Right lobe of liver (tissue), 6 donors: ENCODE measurements at regions not wholly inside any gene's neighbourhood (a gene's known extent, or its start where the extent isn't known, plus 50 kb on each side); places are given as distances from the start of the nearest gene placed in this dataset.

Source experiments
- ATAC-seq, 4 donors: fragments of 200-7000 bp; cut with Tn5 transposase; one replicate each; pipeline ENCODE4 v1.9.1; 2020; ENCODE audit warnings: mild to moderate bottlenecking in 4 of 4, moderate library complexity in 4 of 4
- DNase-seq, 3 donors: peaks; one replicate each; pipeline ENCODE4 v3.0.0-alpha.2; 2020
- H3K27ac ChIP-seq, 3 donors: fragments of 200-600 bp; one replicate each; pipeline ENCODE4 v1.8.0; 2022
- H3K27me3 ChIP-seq, 2 donors: fragments of 200-600 bp; one replicate each; pipeline ENCODE4 v1.8.0; 2022
- H3K36me3 ChIP-seq, 4 donors: fragments of 200-600 bp; sonication (generic) in 1 of 4; one replicate each; pipeline versions ENCODE4 v1.5.1 to v1.8.0; 2017 to 2022; ENCODE audit warnings: control low read depth in 1 of 4
- H3K4me1 ChIP-seq, 4 donors: fragments of 200-600 bp; sonication (generic) in 1 of 4; one replicate each; pipeline versions ENCODE4 v1.5.1 to v1.8.0; 2017 to 2022; ENCODE audit warnings: control low read depth in 1 of 4
- H3K4me3 ChIP-seq, 3 donors: fragments of 200-600 bp; one replicate each; pipeline ENCODE4 v1.8.0; 2022
- H3K9me3 ChIP-seq, 4 donors: fragments of 200-600 bp; sonication (generic) in 1 of 4; one replicate each; pipeline versions ENCODE4 v1.5.1 to v1.8.0; 2017 to 2022; ENCODE audit warnings: control low read depth in 1 of 4
- POLR2A ChIP-seq: fragments of 450-650 bp; IDR thresholded peaks from one replicate; pipeline ENCODE4 v1.6.1; 2017; ENCODE audit warnings: antibody characterized with exemption, mild to moderate bottlenecking
- WGBS: methylation state at CpG from one replicate; pipeline ENCODE4 v1.1.6; 2018; ENCODE audit warnings: low coverage, low lambda C conversion rate; ENCODE audit not compliant: insufficient coverage; ENCODE audit errors: missing lambda C conversion rate; 5-methylcytosine and 5-hydroxymethylcytosine counted together
- intact Hi-C, 2 donors: fragments of 100-400 bp; cut with DNase I; formaldehyde crosslinking; loops; one replicate each; pipeline versions ENCODE4 v1.11.2 to v1.14.1; 2022
- TF ChIP-seq, protein P1 (sequence below), 4 donors: fragments of 200-600 bp in 3 of 4; fragments of 450-650 bp in 1 of 4; IDR thresholded peaks; one replicate each; pipeline versions ENCODE4 v1.5.1 to v1.8.0; 2016 to 2022; ENCODE audit warnings: antibody characterized with exemption in 4 of 4, mild to moderate bottlenecking in 2 of 4
- donor health status: DM: no; HTN: yes; CAD: no.
- donor health status: DM: no; HTN: no; CAD: no.
- donor health status: DM: no; HTN: no; CAD: no.
- donor health status: DM: no; HTN: yes; CAD: no.
- donor health status: DM: no; HTN: yes; CAD: no.

DNA sequence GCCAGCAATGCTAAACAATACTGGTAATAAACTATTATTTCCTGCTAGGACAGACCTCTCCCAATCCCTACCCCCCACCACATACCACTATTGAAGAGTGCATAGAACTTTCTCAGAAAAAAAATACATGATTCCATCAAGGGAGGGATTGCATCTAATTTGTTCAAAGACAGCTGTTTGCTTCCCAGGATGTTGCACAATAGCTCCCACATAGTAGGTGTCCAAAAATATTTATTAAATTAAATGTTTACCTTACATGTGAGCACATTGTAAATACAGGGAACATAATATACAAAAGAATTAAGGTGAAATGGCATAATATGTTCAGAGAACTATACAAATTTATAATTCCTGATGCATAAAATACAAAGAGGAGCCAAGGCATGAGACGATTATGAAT lies 1111.8 kb upstream of the LCORL start:
- ATAC-seq: no peak
- TF ChIP-seq POLR2A: no peak
- TF ChIP-seq, protein P1, sequence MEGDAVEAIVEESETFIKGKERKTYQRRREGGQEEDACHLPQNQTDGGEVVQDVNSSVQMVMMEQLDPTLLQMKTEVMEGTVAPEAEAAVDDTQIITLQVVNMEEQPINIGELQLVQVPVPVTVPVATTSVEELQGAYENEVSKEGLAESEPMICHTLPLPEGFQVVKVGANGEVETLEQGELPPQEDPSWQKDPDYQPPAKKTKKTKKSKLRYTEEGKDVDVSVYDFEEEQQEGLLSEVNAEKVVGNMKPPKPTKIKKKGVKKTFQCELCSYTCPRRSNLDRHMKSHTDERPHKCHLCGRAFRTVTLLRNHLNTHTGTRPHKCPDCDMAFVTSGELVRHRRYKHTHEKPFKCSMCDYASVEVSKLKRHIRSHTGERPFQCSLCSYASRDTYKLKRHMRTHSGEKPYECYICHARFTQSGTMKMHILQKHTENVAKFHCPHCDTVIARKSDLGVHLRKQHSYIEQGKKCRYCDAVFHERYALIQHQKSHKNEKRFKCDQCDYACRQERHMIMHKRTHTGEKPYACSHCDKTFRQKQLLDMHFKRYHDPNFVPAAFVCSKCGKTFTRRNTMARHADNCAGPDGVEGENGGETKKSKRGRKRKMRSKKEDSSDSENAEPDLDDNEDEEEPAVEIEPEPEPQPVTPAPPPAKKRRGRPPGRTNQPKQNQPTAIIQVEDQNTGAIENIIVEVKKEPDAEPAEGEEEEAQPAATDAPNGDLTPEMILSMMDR (IDR thresholded peaks at IDR 0.05): no peak
- no peak overlapping the region for H3K27ac ChIP-seq
- intact Hi-C loops: no loop called here
- H3K27me3 ChIP-seq: no peaks in the 10 kb centered on the region
- H3K9me3 ChIP-seq: no peaks in the 10 kb centered on the region
- 47% methylated on average over 1 of the region's 1 CpG for WGBS
- no peak for DNase-seq
- no peaks in the 10 kb centered on the region for H3K36me3 ChIP-seq
- no peak overlapping the region for H3K4me3 ChIP-seq
- H3K4me1 ChIP-seq: no peaks in the 10 kb centered on the region

DNA sequence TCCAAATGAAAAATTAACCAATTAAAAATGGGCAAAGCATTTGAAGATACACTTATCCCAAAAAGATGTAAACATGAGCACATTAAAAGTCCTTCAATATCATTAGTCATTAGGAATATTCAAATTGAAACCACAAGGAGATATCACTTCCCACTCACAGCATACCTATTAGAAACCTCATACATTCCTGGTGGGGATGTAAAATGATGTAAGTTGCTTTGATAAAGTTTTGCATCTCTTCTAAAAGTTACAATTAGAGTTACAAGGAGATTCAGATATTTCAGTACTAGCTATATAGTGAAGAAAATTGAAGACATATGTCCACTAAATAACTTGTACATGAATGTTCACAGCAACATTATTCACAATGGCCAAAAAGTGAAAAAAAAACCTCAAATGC lies 1109.3 kb upstream of the LCORL start:
- no peak overlapping the region for H3K4me3 ChIP-seq
- no peak overlapping the region for H3K27ac ChIP-seq
- H3K9me3 ChIP-seq: no peaks in the 10 kb centered on the region
- no peaks in the 10 kb centered on the region for H3K27me3 ChIP-seq
- no peak for TF ChIP-seq POLR2A
- TF ChIP-seq, protein P1 (IDR thresholded peaks at IDR 0.05): no peak
- DNase-seq (no peak), ATAC-seq (no peak)
- intact Hi-C loops: no loop called here
- H3K36me3 ChIP-seq: no peaks in the 10 kb centered on the region
- no peaks in the 10 kb centered on the region for H3K4me1 ChIP-seq

DNA sequence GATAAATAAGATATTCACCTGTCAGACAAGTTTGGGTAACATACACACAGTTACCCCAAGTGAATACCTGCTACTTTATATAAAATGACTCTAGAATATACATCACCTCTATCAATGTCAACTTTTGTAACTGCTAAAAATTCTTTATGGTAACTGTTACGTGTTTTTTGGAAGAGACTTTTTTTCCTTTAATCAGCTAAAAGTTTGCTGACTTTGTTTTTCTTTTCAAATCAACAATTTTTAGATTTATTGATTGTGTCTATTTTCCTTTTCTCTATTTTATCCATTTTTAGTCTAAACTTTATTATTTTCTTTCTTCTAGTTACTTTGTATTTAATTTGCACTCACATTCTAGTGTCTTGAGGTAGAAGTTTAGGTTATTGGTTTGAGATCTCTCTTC lies 1106.6 kb upstream of the LCORL start:
- intact Hi-C loops: no loop called here
- Histone ChIP-seq H3K4me1 (no peaks in the 10 kb centered on the region), H3K4me3 (no peak overlapping the region), H3K9me3 (no peaks in the 10 kb centered on the region), H3K36me3 (no peaks in the 10 kb centered on the region), H3K27me3 (no peaks in the 10 kb centered on the region), H3K27ac (no peak overlapping the region)
- WGBS: 20% methylated on average over 1 of the region's 1 CpG
- no peak for DNase-seq
- ATAC-seq: no peak
- TF ChIP-seq POLR2A: no peak
- TF ChIP-seq, protein P1 (IDR thresholded peaks at IDR 0.05): no peak

- H3K27me3 ChIP-seq: no peaks in the 10 kb centered on the region
- H3K9me3 ChIP-seq: no peaks in the 10 kb centered on the region
- intact Hi-C loops: no loop called here
- H3K4me3 ChIP-seq: no peak overlapping the region
- ATAC-seq: no peak
- no peaks in the 10 kb centered on the region for H3K36me3 ChIP-seq
- TF ChIP-seq, protein P1 (IDR thresholded peaks at IDR 0.05): no peak
- no peak for TF ChIP-seq POLR2A
- no peaks in the 10 kb centered on the region for H3K4me1 ChIP-seq
- WGBS: 52% methylated on average over 4 of the region's 4 CpGs
- DNase-seq: no peak
- no peak overlapping the region for H3K27ac ChIP-seq
These were observed 1105.3 kb upstream of the LCORL start for GRCh38 chr4:19126903-19127302.

- no peaks in the 10 kb centered on the region for H3K9me3 ChIP-seq
- intact Hi-C loops: no loop called here
- no peak for DNase-seq
These were observed 1102.1 kb upstream of the LCORL start for GRCh38 chr4:19123681-19124080.

More at GRCh38 chr4:19123681-19124080, 1102.1 kb upstream of the LCORL start:
- no peak for ATAC-seq
- Histone ChIP-seq H3K27me3 (no peaks in the 10 kb centered on the region), H3K4me1 (no peaks in the 10 kb centered on the region), H3K36me3 (no peaks in the 10 kb centered on the region), H3K27ac (no peak overlapping the region), H3K4me3 (no peak overlapping the region)
- TF ChIP-seq, protein P1 (IDR thresholded peaks at IDR 0.05): no peak
- TF ChIP-seq POLR2A: no peak
- 42% methylated on average over 4 of the region's 4 CpGs for WGBS
